HG03097 (cell line): ENCODE measurements at regions not wholly inside any gene's neighbourhood (a gene's known extent, or its start where the extent isn't known, plus 50 kb on each side); places are given as distances from the start of the nearest gene placed in this dataset.
"Not testable (repeated sequence)": the region's sequence is repeated elsewhere in the genome, so short reads cannot be mapped to it uniquely, and the experiment has no call there.

Source experiments
- ATAC-seq: cut with Tn5 transposase; IDR thresholded peaks from one replicate; pipeline ENCODE4 v1.9.1; 2021; ENCODE audit not compliant: unreplicated experiment, low FRiP score

DNA sequence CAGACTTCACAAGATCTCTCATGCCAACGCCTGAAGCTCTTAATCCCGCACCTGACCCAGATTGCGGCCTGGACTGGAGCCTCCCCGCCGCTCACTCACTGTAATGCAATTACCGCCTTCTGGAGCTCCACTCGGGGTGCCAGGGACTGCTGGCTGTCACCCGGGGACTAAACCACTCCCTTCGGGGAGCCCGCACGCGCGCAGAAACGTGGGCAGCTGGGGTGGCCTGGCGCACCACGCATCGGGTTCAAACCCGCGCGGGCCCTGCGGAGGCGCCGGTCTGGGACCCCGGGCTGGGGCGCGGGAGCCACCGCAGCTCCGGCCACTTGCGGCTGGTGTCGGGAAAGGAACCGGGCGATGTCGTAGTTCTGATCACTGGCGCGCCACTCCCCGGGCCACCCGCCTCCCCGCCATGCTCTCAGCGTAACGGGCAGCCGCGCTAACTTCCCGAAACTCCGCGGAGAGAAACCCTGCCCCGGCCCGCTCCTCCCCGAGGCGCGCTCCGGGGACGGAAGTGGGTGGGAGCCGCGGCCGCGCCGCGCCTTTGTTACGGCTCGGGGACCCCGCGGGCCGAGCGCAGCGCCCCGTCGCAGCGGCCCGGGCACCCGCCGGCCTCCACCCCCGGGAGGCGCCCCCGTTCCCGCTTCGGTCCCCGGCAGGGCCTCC, 100.3 kb upstream of the SVIL start:
- ATAC-seq: peak; percentile 43

DNA sequence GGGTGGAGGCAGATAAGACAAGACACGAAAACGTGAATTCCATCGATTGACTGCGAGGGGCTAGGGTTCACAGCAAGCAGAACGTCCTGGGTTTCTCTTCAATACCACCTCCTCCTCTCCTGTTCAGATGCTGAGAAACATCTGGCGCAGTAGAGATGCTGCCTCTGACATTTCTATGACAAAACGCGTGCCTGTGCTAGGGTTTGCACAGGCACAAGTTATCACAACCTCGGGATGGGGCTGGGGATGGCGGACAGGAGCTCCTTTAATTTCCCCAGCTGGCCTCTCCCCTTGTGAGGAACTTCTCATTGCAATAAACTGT, 99.8 kb upstream of the SVIL start:
- ATAC-seq: no peak

DNA sequence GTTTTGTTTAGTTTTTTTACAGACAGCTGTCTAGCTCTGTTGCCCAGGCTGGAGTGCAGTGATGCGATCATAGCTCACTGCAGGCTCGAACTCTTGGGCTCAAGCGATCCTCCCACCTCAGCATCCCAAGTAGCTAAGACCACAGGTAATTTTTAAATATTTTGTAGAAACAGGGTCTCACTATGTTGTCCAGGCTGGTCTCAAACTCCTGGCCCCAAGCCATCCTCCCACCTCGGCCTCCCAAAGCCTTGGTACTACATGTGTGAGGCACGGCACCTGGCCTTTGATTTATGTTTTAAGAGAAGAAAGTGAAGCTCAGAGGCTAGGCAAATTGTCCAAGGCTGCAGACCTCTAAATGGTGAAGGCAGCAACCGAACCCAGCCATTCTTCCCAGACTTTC, 98.6 kb upstream of the SVIL start:
- ATAC-seq: no peak

DNA sequence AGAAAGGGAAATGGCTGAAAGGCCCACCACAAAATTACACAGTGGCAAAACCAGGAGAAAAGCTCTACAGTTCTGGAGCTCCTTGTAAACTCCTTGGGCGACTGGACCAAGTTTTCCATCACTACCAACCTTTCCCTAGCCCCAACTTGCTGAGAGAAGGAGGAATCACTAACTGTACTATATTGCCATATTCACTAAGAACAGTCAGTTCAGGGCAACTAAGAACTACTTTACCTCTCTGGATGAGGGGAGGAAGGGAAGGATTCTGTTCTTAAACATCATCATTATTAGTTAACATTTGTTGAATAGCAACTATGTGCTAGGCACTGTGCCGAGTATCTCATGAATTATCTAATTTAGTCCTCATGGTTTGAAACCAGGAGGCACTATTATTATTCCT, 98.1 kb upstream of the SVIL start:
- no peak for ATAC-seq

DNA sequence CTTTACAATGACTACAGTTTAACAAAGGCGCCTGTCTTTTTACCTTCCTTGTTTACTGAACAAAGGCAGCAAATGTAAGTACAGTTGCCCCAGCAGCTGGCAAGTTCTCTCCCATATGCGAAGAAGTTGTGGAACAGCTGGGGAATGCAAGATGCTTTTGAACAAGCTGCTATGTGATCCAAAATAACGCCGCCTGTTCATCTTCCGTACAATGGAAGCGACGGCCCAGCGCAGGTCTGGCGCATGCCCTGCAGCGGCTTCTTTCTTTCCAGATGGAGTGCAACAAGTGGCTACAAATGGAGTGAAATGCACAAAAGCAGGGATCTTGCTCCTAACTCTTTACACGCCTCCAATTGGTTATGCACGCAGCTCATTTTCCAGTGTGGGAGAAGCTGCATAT, 97.0 kb upstream of the SVIL start:
- ATAC-seq: no peak

DNA sequence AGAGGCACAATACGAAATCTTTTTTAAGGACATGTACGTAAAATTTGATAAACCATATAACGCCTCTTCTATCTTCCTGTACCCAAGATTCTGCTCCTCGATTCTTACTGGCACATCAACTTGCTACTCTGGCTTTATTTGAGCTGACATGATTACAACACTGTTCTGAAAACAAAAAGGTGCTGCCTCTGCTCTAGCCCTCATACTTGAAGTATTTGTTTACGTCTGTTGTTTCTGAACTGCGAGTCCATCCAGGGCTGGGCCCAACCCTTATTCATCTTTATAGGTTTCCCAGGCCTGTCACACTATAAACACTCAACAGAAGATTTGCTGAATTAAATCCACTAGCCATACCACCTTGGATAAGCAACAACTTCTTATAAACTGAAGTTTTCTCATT, 96.2 kb upstream of the SVIL start:
- ATAC-seq: no peak

DNA sequence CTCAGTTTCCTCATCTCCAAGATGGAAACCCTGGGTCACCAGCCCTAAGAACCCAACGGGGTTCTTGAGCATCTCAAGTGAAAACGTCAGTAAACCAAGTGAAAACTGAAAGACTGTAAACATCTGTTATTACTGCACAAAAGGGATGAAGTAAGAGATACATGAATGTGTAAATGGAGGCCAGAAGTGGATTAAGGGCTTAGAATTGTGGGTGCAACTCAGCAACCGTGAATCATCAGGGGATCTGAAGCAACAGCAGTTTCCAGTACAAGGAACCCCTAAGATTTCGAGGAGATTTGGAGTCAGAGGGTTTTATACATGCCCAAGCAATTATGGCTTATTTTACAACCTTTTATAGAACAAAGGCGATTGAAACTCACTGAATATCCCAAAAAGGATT, 95.7 kb upstream of the SVIL start:
- no peak for ATAC-seq

DNA sequence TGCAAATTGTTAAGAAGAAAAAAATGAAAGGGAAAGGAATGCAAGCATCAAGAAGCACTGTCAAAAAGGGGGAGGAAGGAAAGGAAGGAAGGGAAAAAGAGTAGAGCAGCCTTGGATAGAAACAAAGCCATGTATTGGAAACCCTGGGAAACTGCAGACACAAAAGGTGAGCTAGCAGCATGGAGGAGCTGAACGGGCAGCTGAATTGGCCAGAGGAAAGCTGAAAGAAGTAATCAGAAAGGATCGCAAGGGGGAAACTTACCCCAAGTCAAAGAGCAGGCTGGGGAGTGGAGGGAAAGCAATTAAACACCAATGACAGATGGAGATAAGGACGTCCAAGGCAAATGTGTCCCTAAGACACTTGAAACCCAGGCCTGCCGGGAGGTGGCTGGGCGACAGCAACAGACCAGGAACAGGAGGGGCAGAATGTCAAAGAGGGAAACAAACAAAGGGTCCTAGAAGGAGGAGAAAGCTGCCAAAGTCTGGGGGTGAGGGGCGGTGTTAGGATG, 93.8 kb upstream of the SVIL start:
- ATAC-seq: no peak

DNA sequence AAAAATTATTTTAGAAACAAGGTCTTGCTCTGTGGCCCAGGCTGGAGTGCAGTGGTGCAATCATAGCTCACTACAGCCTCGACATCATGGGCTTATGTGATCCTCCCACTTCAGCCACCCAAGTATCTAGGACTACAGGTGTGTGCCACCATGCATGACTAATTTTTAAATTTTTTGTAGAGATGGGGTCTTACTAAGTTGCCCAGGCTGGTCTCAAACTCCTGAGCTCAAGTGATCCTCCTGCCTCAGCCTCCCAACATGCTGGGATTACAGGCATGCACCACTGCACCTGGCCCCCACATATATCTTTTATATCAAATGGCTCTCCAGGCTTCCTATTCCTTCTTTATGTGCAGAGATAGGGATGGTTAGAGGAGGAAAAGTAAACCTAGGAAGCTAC, 91.2 kb upstream of the SVIL start:
- not testable (repeated sequence) for ATAC-seq

DNA sequence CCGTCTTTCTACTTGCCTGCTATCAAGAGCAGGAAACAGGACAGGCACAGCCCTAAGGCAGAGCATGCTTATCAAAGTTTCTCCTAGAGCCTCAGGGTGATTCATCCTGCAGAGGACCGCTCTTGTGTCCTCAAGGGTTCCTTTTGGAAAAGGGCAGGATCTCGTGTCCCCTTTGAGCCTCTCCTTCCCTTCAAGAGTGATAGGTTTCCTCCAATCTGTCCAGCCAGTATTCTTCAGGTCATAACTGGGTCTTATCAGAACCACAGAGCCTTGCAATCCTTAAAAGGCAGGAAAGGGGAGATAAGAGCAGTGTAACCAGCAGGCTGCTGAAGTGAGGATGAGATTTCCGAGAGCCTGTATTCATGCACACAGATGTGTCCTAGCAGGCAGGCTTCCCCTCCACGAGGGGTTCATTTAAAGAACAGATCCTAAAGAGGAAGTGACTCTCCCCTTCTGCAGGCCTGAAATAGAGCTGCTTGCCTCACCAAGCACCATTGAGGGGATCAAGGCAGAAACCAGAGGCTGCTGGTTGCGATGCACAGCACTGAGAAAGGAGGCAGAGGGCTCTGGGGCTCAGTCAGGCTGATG, 90.5 kb upstream of the SVIL start:
- no peak for ATAC-seq

DNA sequence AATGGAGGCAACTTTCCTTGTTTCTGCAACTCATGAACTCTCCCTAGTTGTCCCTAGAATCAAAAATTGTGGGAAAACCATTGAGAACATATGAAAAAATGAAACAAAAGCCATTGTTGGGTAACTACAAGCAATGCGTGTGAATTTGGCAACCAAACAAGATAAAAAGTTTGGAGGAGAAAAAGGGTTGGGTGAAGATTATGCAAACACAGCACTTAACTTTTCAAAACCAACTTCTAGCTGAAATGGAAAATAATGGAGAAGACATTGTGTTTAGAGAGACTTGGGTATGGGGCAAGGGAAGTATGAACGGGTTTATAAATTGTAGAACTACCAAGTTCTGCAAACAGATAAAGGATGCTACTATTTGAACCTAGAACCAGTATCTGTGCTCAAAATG, 89.0 kb upstream of the SVIL start:
- ATAC-seq: no peak

DNA sequence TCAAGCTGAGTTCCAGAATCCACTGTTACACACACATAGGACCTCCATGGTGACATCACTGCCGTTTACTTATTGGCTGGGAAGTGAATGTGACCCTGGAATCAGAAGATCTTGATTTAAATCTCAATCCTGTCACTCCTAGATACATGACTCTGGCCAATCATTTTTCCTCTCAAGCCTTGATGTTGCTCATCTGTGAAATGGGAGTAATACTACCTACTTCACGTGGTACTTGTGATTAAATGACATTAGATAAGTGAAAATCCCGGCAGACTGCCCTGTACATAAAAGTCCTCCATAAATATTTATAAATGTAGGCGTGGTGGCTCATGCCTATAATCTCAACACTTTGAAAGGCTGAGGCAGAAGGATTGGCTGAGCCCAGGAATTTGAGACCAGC, 88.0 kb upstream of the SVIL start:
- ATAC-seq: no peak

DNA sequence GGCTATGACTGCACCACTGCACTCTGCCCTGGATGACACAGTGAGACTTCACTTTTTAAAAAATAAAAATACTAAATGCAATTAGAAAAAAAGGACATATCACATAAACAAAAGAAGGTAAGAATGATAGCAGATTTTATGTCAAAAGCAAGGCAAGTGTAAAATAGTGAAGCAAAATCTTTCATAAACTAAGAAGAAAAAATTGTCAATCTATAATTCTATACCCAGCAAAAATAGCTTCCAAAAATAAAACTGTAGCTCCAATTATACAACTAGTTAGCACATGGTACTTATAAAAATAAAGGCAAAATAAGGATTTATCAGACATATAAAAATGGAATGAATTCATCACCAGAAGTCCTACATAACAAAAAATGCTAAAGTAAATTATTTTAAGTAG, 85.4 kb upstream of the SVIL start:
- ATAC-seq: no peak

DNA sequence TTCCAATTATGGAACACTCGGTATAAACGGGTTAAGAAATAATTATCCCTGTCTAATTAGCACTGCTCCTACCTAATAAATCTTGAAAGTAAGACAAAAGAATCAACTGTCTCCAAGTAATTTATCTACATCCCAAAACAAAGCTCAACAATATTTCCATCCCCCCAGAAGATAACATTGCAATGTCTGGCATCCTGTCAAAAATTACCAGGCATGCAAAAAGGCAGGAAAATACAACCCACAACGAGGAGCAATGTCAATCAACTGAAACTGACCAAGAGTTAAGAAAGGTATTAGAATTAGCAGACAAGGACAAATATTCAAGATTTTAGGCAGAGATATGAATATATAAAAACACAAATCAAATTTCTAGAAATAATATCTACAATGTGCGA, 84.5 kb upstream of the SVIL start:
- ATAC-seq: no peak

DNA sequence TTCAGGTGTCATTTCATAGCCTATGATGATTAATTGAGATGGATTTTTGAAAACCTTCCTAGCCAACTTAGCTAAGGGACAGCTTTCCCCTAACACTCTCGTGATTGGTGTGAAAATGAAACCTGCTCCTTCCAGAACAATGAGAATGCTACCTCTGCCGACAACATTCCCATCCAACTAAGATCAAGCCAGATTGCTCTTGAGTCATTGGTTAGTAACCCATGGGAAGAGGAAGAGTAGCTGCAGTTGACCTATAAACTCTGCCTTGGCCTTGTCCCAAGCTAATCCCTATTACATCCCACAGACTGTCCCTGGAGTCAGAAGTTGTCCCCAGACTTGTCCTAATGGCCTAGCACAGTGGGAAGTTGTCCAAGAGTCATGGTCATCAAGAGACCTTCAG, 80.5 kb upstream of the SVIL start:
- ATAC-seq: no peak

DNA sequence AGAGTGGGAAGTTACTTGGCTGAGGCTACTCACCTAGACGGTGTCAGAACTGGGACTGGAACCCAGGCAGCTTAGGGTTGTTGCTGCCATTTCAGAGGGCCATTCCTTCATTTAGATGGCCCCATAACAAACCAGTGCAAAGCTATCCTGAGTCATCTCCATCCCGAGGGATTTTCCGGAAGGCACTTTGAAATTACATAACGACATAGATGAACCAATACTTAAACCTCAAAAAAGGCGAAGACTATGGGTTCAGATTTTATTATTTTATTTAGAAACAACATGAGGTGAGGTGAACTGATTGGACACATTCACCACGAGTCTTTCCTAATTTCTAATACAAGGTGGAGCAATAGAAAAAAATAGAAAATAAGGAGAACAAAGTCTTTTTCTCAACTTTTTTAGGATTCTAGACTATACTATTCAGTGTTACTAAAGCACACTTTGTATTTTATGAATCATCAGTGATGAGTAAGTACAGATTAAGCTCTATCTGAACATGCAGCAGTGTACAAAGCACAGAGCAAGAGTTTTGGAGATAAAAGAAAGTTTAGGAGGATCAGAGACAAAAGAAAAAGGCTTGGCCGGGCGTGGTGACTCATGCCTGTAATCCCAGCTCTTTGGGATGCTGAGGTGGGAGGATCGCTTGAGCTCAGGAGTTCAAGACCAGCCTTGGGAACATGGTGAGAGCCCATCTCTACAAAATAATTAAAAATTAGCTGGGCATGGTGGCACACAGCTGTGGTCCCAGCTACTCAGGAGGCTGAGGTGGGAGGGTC, 79.5 kb upstream of the SVIL start:
- no peak for ATAC-seq

DNA sequence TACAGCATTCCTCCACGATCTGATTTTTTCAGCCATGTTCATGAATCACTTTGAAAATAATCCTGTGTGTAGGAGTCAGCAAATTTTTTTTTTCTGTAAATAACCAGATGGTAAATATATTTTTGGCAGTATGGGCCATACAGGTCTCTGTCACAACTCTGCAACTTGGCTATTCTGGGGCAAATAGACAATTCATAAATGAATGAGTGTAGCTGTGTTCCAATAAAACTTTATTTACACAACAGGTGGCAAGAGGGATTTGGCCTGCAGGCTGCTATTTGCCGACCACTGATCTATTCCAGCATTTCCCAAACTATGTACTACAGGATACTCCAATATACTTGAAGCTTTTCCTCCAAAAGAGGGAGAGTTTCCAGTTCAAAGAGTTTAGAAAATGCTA, 78.7 kb upstream of the SVIL start:
- no peak for ATAC-seq

DNA sequence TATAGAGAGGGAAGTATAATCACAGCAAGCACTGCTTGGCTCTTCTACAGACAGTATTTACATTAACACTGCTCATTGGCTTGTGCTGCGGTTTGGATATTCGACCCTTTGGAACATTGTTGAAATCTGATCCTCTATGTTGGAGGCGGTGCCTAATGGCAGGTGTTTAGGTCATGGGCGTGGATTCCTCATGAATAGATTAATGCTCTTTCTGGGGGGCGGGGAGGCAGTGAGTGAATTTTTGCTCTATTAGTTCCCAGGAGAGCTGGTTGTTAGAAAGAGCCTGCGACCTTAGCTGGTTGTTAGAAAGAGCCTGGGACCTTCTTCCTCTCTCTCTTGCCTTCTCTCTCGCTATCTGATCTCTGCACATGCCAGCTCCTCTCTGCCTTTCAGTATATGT, 77.3 kb upstream of the SVIL start:
- ATAC-seq: no peak

DNA sequence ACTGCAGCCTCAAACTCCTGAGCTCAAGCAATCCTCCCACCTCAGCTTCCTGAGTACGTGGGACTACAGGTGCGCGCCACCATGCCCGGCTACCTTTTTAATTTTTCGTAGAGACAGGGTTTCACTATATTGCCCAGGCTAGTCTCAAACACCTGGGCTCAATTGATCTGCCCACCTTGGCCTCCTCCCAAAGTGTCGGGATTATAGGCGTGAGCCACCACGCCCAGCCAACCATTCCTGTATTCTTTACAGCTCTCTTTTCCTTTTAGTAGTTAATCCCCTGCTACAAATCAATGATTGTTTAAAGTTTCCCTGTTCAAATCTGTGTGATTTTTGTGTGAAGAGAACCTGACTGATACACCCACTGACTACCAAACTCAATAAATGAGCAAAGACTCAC, 75.4 kb upstream of the SVIL start:
- no peak for ATAC-seq

DNA sequence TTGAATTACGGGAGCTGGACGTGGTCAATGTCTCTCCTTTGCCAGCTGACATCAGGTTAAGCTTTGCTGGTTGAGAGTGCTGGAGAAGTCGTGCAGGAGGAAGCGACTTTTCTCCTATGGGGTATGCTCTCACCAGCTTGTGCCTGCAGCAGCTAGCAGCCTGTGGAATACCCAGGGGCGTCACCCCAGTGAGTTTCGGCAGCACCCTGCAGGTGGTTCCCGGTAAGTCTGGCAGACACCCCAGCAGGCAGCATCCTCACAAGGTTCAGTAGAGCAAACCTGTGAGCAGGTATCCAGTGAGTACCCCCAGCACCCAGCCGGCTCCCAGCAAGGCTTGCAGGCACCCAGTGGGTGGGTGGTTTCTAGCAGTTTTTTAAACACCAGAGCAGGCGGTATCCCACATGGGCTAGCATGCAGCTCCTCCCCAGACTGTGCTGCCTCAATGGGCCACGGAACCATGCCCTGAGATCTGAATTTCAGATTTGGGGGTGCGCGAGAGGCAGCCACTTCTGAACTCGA, 74.8 kb upstream of the SVIL start:
- ATAC-seq: no peak

DNA sequence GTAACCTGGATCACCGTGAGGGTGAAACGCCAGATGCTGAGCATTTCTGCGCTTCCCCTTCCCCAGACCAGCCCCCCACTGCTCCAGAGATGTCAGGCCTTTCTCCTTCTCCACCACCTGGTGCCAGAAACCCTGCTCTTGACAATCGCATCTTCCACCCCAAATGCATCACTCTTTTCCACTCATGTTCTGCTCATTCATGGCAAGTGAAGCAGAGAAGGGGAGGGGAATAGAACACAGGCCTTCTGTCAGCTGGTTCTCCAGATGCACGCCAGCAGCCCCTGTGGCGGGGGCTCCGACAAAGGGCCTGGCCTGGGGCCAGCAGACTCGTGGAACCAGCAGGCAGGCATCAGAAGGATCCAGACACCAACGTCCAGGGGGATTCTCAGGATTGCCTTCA, 68.5 kb upstream of the SVIL start:
- ATAC-seq: no peak
